ENCODE measurements at regions not wholly inside any gene's neighbourhood (a gene's known extent, or its start where the extent isn't known, plus 50 kb on each side); places are given as distances from the start of the nearest gene placed in this dataset.

DNA sequence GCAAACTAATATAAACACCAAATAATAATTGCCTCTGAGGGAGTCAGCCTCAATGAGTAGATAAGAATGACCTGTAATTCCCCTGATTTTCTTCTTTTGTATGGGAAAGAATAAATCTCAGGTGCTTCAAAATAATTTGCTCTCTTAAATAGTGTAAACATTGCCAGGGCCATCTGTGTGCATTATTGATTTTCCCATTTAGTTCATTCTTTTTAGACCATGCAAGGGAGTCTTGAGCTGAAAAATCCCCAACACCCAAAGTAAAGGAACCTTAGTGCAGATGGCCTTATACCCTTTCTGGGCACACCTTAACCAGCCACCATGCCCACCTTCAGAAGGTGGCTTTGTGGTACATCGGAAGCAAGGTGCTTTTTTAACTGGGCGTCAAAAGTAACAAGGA lies 267.2 kb downstream of the TMEM114 start:
- TF ChIP-seq, protein P1, sequence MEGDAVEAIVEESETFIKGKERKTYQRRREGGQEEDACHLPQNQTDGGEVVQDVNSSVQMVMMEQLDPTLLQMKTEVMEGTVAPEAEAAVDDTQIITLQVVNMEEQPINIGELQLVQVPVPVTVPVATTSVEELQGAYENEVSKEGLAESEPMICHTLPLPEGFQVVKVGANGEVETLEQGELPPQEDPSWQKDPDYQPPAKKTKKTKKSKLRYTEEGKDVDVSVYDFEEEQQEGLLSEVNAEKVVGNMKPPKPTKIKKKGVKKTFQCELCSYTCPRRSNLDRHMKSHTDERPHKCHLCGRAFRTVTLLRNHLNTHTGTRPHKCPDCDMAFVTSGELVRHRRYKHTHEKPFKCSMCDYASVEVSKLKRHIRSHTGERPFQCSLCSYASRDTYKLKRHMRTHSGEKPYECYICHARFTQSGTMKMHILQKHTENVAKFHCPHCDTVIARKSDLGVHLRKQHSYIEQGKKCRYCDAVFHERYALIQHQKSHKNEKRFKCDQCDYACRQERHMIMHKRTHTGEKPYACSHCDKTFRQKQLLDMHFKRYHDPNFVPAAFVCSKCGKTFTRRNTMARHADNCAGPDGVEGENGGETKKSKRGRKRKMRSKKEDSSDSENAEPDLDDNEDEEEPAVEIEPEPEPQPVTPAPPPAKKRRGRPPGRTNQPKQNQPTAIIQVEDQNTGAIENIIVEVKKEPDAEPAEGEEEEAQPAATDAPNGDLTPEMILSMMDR (conservative IDR thresholded peaks at IDR 0.05 in 1 of 2, IDR thresholded peaks at IDR 0.05 in 1 of 2; ENCODE audit: extremely low read depth in 1 of 2, insufficient read depth in 1 of 2, low read depth in 1 of 2, low read length in 2 of 2), result no peak
- TF ChIP-seq EZH2 (IDR thresholded peaks at IDR 0.05; ENCODE audit: borderline replicate concordance, low read length), result no peak
